ENCODE measurements at regions not wholly inside any gene's neighbourhood (a gene's known extent, or its start where the extent isn't known, plus 50 kb on each side); places are given as distances from the start of the nearest gene placed in this dataset.

DNA sequence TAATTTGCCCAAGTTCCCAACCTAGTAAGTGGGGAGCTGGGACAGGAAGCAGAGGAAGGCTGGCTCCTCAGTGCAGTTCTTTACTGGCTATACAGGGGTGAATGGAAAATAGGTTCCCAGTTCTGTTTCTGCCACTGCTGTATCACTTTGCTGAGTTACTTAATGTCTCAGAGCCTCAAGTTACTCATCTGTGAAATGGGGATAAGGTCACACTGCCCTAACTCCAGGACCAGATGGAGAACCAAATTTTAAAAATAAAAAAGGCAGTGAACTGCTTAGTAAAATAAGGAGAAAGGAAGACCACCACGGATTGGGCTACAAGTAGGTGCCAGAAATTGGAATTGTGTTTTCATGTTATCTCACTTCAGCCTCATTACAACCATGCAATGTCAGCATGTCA is 147.8 kb downstream of the OMA1 start:
- TF ChIP-seq, protein P1, sequence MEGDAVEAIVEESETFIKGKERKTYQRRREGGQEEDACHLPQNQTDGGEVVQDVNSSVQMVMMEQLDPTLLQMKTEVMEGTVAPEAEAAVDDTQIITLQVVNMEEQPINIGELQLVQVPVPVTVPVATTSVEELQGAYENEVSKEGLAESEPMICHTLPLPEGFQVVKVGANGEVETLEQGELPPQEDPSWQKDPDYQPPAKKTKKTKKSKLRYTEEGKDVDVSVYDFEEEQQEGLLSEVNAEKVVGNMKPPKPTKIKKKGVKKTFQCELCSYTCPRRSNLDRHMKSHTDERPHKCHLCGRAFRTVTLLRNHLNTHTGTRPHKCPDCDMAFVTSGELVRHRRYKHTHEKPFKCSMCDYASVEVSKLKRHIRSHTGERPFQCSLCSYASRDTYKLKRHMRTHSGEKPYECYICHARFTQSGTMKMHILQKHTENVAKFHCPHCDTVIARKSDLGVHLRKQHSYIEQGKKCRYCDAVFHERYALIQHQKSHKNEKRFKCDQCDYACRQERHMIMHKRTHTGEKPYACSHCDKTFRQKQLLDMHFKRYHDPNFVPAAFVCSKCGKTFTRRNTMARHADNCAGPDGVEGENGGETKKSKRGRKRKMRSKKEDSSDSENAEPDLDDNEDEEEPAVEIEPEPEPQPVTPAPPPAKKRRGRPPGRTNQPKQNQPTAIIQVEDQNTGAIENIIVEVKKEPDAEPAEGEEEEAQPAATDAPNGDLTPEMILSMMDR (IDR thresholded peaks at IDR 0.05), result no peak
- no peak for TF ChIP-seq POLR2A (IDR thresholded peaks at IDR 0.05)
